ENCODE measurements at regions not wholly inside any gene's neighbourhood (a gene's known extent, or its start where the extent isn't known, plus 50 kb on each side); places are given as distances from the start of the nearest gene placed in this dataset.

DNA sequence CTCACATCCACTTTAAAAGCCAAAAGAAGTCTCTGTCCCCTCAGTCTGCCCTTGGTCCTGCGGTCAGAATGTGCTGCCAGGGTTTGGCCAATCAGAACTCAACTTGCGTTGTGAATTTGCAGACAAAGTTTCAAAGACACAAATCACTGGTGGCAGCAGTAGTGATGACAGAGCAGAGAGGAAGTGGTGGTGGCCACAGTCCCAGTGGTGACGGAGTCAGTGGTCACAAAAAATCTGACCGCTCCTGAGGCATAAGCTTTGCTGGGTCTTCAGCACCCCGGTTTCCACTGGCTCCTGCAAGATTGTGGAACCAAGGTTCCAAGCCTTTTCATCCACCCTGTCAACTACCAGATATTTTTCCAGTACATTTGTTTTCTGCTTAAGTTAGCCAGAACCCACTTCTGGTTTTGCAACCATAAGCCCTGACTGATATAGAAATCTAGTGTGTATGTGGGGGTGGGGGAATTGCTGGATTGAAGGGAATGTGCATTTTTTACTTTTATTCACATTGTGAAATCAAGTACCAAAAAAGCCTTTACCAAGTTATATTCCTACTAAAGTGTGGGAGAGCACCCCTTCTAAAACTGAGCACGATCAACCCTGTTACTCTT lies 112.3 kb downstream of the TMPRSS5 start:
- H3K9ac ChIP-seq (ENCODE audit: low read depth, low read length) = no peak overlapping the region
- CTCF ChIA-PET = no interaction called here
- H3K14ac ChIP-seq (replicated peaks; ENCODE audit: low read depth, low read length) = no peak overlapping the region
- H2AK9ac ChIP-seq (replicated peaks; ENCODE audit: low read depth, low read length, poor library complexity) = no peak overlapping the region
- H3K4me1 ChIP-seq (ENCODE audit: control insufficient read depth, insufficient read depth, low read length) = no peaks in the 10 kb centered on the region
- H3K9me3 ChIP-seq (ENCODE audit: control insufficient read depth, insufficient read depth, low read length) = peaks cover 3% of the 10 kb centered on the region; the same call in 1 of the 2 replicates
- intact Hi-C loops (cut with micrococcal nuclease) = no loop called here
- no CpG with 5 or more reads among the region's 6 CpGs for WGBS, 2 experiments (ENCODE audit: extremely low coverage in 2 of 2, insufficient read length in 1 of 2)
- POLR2A ChIA-PET (ENCODE audit: unreplicated experiment) = no interaction called here
- no peak overlapping the region for H3K4me3 ChIP-seq (ENCODE audit: insufficient read depth, low read depth, low read length)
- no peaks in the 10 kb centered on the region for H3K36me3 ChIP-seq (ENCODE audit: control insufficient read depth, insufficient read depth, low read length)
- H4K8ac ChIP-seq (ENCODE audit: low read depth in 2 of 2, low read length in 2 of 2) = no peak overlapping the region
- H3K4ac ChIP-seq (ENCODE audit: low read depth, low read length) = no peak overlapping the region
- in situ Hi-C loops (cut with MboI; ENCODE audit: low sequenced_read_pairs) = no loop called here
- dilution Hi-C loops (cut with HindIII; ENCODE audit: low sequenced_read_pairs, unreplicated experiment) = no loop called here
- H2BK20ac ChIP-seq (ENCODE audit: low read depth, low read length) = no peak overlapping the region
- no peak overlapping the region for H3K23ac ChIP-seq (ENCODE audit: low read depth, low read length)
- H3K18ac ChIP-seq (ENCODE audit: low read depth, low read length) = no peak overlapping the region
- no peak overlapping the region for H3K27ac ChIP-seq (ENCODE audit: insufficient read depth, low read length)
- H4K91ac ChIP-seq (ENCODE audit: insufficient read depth, low read depth, low read length) = no peak overlapping the region
- no peak overlapping the region for H4K5ac ChIP-seq (ENCODE audit: low read depth, low read length)
- no peak for ATAC-seq (ENCODE audit: low read depth)
- no peak overlapping the region for H2BK120ac ChIP-seq (ENCODE audit: low read depth, low read length)
- BruUV-seq (replicated peaks) = no TSS peak
- TF ChIP-seq, protein P1, sequence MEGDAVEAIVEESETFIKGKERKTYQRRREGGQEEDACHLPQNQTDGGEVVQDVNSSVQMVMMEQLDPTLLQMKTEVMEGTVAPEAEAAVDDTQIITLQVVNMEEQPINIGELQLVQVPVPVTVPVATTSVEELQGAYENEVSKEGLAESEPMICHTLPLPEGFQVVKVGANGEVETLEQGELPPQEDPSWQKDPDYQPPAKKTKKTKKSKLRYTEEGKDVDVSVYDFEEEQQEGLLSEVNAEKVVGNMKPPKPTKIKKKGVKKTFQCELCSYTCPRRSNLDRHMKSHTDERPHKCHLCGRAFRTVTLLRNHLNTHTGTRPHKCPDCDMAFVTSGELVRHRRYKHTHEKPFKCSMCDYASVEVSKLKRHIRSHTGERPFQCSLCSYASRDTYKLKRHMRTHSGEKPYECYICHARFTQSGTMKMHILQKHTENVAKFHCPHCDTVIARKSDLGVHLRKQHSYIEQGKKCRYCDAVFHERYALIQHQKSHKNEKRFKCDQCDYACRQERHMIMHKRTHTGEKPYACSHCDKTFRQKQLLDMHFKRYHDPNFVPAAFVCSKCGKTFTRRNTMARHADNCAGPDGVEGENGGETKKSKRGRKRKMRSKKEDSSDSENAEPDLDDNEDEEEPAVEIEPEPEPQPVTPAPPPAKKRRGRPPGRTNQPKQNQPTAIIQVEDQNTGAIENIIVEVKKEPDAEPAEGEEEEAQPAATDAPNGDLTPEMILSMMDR (conservative IDR thresholded peaks at IDR 0.05; ENCODE audit: low read depth, low read length) = no peak
- TF ChIP-seq SMC3 (IDR thresholded peaks at IDR 0.05; ENCODE audit: low read depth, low read length) = no peak
- no peak for TF ChIP-seq BHLHE40 (IDR thresholded peaks at IDR 0.05; ENCODE audit: low read depth, low read length)
- TF ChIP-seq RAD21 (IDR thresholded peaks at IDR 0.05; ENCODE audit: low read length) = no peak
- no peak for TF ChIP-seq RCOR1 (IDR thresholded peaks at IDR 0.05; ENCODE audit: insufficient replicate concordance, low read length)
- TF ChIP-seq POLR2A (IDR thresholded peaks at IDR 0.05; ENCODE audit: low read depth, low read length) = no peak
- no peak for TF ChIP-seq RFX5 (IDR thresholded peaks at IDR 0.05; ENCODE audit: low read depth, low read length)
- no peak for TF ChIP-seq FOS (IDR thresholded peaks at IDR 0.05; ENCODE audit: low read depth, low read length)
- TF ChIP-seq MXI1 (IDR thresholded peaks at IDR 0.05; ENCODE audit: borderline replicate concordance, low read depth, low read length) = no peak
- TF ChIP-seq, protein P2, sequence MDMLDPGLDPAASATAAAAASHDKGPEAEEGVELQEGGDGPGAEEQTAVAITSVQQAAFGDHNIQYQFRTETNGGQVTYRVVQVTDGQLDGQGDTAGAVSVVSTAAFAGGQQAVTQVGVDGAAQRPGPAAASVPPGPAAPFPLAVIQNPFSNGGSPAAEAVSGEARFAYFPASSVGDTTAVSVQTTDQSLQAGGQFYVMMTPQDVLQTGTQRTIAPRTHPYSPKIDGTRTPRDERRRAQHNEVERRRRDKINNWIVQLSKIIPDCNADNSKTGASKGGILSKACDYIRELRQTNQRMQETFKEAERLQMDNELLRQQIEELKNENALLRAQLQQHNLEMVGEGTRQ (IDR thresholded peaks at IDR 0.05; ENCODE audit: low read depth, low read length) = no peak
- no peak for TF ChIP-seq MAFK (IDR thresholded peaks at IDR 0.05; ENCODE audit: low read depth, low read length)
- TF ChIP-seq, protein P3, sequence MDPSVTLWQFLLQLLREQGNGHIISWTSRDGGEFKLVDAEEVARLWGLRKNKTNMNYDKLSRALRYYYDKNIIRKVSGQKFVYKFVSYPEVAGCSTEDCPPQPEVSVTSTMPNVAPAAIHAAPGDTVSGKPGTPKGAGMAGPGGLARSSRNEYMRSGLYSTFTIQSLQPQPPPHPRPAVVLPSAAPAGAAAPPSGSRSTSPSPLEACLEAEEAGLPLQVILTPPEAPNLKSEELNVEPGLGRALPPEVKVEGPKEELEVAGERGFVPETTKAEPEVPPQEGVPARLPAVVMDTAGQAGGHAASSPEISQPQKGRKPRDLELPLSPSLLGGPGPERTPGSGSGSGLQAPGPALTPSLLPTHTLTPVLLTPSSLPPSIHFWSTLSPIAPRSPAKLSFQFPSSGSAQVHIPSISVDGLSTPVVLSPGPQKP (IDR thresholded peaks at IDR 0.05; ENCODE audit: borderline replicate concordance, low read depth, low read length) = no peak
- no peak for TF ChIP-seq MAZ (IDR thresholded peaks at IDR 0.05; ENCODE audit: borderline replicate concordance, low read depth, low read length)
- no peak for TF ChIP-seq CHD1 (IDR thresholded peaks at IDR 0.05; ENCODE audit: low read depth, low read length)
- TF ChIP-seq NFE2L2 (IDR thresholded peaks at IDR 0.05; ENCODE audit: low read depth, low read length) = no peak
- TF ChIP-seq CEBPB (IDR thresholded peaks at IDR 0.05; ENCODE audit: low read depth, low read length) = no peak
- H3K4me2 ChIP-seq (ENCODE audit: low read depth, low read length) = no peak overlapping the region
- no peak overlapping the region for H2AK5ac ChIP-seq (ENCODE audit: low read depth, low read length)
- no peak for DNase-seq
- no peaks in the 10 kb centered on the region for H4K20me1 ChIP-seq (ENCODE audit: insufficient read depth, low read length)
- no peak overlapping the region for H2AFZ ChIP-seq (replicated peaks; ENCODE audit: low read length, poor library complexity)
- no peaks in the 10 kb centered on the region for H3K9me1 ChIP-seq (ENCODE audit: insufficient read depth, low read length)
- H3K56ac ChIP-seq (ENCODE audit: extremely low read depth, insufficient read depth, low read length) = no peak overlapping the region
- no peak overlapping the region for H2BK15ac ChIP-seq (ENCODE audit: low read depth, low read length)
- H3K79me1 ChIP-seq (ENCODE audit: low read depth in 1 of 2, low read length in 2 of 2) = no peaks in the 10 kb centered on the region
- peaks cover 8% of the 10 kb centered on the region for H3K27me3 ChIP-seq (ENCODE audit: control insufficient read depth, insufficient read depth, low read length)
- no peak overlapping the region for H2BK5ac ChIP-seq (ENCODE audit: low read depth, low read length, poor library complexity, severe bottlenecking)

Measured in IMR-90 (cell line).